ENCODE measurements at regions not wholly inside any gene's neighbourhood (a gene's known extent, or its start where the extent isn't known, plus 50 kb on each side); places are given as distances from the start of the nearest gene placed in this dataset.

GRCh38 chr20:11222243-11222642 is 548.4 kb upstream of the JAG1 start:
- DNase-seq, result peak; percentile 49

- no peak for DNase-seq
Measured at GRCh38 chr20:11227602-11228001, 553.8 kb upstream of the JAG1 start.

GRCh38 chr20:11229772-11230171 is 556.0 kb upstream of the JAG1 start:
- peak; percentile 97 for DNase-seq

GRCh38 chr20:11230999-11231398 is 557.2 kb upstream of the JAG1 start:
- DNase-seq, result peak; percentile 66

GRCh38 chr20:11231742-11232648 is 558.2 kb upstream of the JAG1 start:
- DNase-seq, result no peak

- DNase-seq, result no peak
Measured at GRCh38 chr20:11232896-11233295, 559.1 kb upstream of the JAG1 start.

- no peak for DNase-seq
Measured at GRCh38 chr20:11234181-11234580, 560.4 kb upstream of the JAG1 start.

GRCh38 chr20:11234608-11235007 is 560.8 kb upstream of the JAG1 start:
- no peak for DNase-seq

- peak; percentile 61 for DNase-seq
Measured at GRCh38 chr20:11235058-11235457, 561.3 kb upstream of the JAG1 start.

- DNase-seq, result no peak
Measured at GRCh38 chr20:11242320-11242719, 568.5 kb upstream of the JAG1 start.

GRCh38 chr20:11245431-11245830 is 571.6 kb upstream of the JAG1 start:
- no peak for DNase-seq

GRCh38 chr20:11246251-11246775 is 572.5 kb upstream of the JAG1 start:
- DNase-seq, result no peak

GRCh38 chr20:11247046-11248010 is 573.5 kb upstream of the JAG1 start:
- DNase-seq, result no peak

- no peak for DNase-seq
Measured at GRCh38 chr20:11248011-11248409, 574.2 kb upstream of the JAG1 start.

GRCh38 chr20:11248687-11249638 is 575.2 kb upstream of the JAG1 start:
- no peak for DNase-seq

- no peak for DNase-seq
Measured at GRCh38 chr20:11249683-11250082, 575.9 kb upstream of the JAG1 start.

GRCh38 chr20:11252447-11252846 is 578.6 kb upstream of the JAG1 start:
- no peak for DNase-seq

GRCh38 chr20:11255455-11255854 is 581.7 kb upstream of the JAG1 start:
- DNase-seq, result no peak

GRCh38 chr20:11255860-11256259 is 582.1 kb upstream of the JAG1 start:
- no peak for DNase-seq

GRCh38 chr20:11260611-11261010 is 586.8 kb upstream of the JAG1 start:
- DNase-seq, result peak; percentile 16

GRCh38 chr20:11261533-11262000 is 587.8 kb upstream of the JAG1 start:
- DNase-seq, result peak; percentile 95

- DNase-seq, result no peak
Measured at GRCh38 chr20:11266571-11266970, 592.8 kb upstream of the JAG1 start.
